WTC11 (cell line): ENCODE measurements at regions not wholly inside any gene's neighbourhood (a gene's known extent, or its start where the extent isn't known, plus 50 kb on each side); places are given as distances from the start of the nearest gene placed in this dataset.

Experiments used
- ATAC-seq: fragments of 200-7000 bp; cut with Tn5 transposase; 2 replicates; pipeline ENCODE4 v1.10.0; 2021; ENCODE audit warnings: mild to moderate bottlenecking, moderate library complexity
- CTCF ChIA-PET: fragments of 300-600 bp; sonication (Branson Sonifier 250); formaldehyde crosslinking; loops from one replicate; lab custom pipeline; 2021; ENCODE audit warnings: antibody characterized with exemption; lab: Charles Lee
- POLR2A ChIA-PET: fragments of 350-600 bp; sonication (Branson Sonifier 250); formaldehyde crosslinking; loops from one replicate; lab custom pipeline; 2021; ENCODE audit warnings: antibody characterized with exemption; lab: Charles Lee
- DNase-seq: peaks from one replicate; pipeline ENCODE4 v3.0.0; 2021; ENCODE audit warnings: low spot score
- H3K27ac Mint-ChIP-seq: 2 replicates; pipeline ENCODE4 v1.8.0; 2021; ENCODE audit warnings: mixed read lengths
- H3K27me3 Mint-ChIP-seq: 2 replicates; pipeline ENCODE4 v1.8.0; 2021; ENCODE audit warnings: low read depth, mild to moderate bottlenecking, moderate library complexity, mixed read lengths
- H3K36me3 Mint-ChIP-seq: 2 replicates; pipeline ENCODE4 v1.8.0; 2021; ENCODE audit warnings: mixed read lengths
- H3K4me1 Mint-ChIP-seq: 2 replicates; pipeline ENCODE4 v1.8.0; 2022; ENCODE audit warnings: mixed read lengths
- H3K4me3 Mint-ChIP-seq: 2 replicates; pipeline ENCODE4 v1.8.0; 2021; ENCODE audit warnings: mild to moderate bottlenecking, moderate library complexity, mixed read lengths
- H3K9me3 Mint-ChIP-seq: 2 replicates; pipeline ENCODE4 v1.8.0; 2021; ENCODE audit warnings: mixed read lengths
- CREB1 ChIP-seq: sonication (generic); formaldehyde crosslinking; IDR thresholded peaks from 2 replicates; pipeline ENCODE4 v1.8.0; 2023; ENCODE audit warnings: mild to moderate bottlenecking, missing genetic modification reagents
- JAZF1 ChIP-seq: fragments of 250-450 bp; sonication (Bioruptor Pico); IDR thresholded peaks from 2 replicates; pipeline ENCODE4 v1.9.0; 2021; ENCODE audit warnings: moderate library complexity, mild to moderate bottlenecking, inconsistent platforms
- NR2C2 ChIP-seq: sonication (generic); formaldehyde crosslinking; IDR thresholded peaks from 2 replicates; pipeline ENCODE4 v1.8.0; 2022; ENCODE audit warnings: mild to moderate bottlenecking, missing genetic modification reagents
- RORB ChIP-seq: fragments of 250-450 bp; sonication (Bioruptor Pico); IDR thresholded peaks from 2 replicates; pipeline ENCODE4 v1.9.0; 2021; ENCODE audit warnings: mild to moderate bottlenecking
- ZNF263 ChIP-seq: sonication (generic); formaldehyde crosslinking; IDR thresholded peaks from 2 replicates; pipeline ENCODE4 v1.8.1; 2022; ENCODE audit warnings: low read depth, mild to moderate bottlenecking, moderate library complexity, missing genetic modification reagents
- ZNF671 ChIP-seq: fragments of 250-450 bp; sonication (Bioruptor Pico); IDR thresholded peaks from 2 replicates; pipeline ENCODE4 v1.8.0; 2021; ENCODE audit warnings: mild to moderate bottlenecking
- TF ChIP-seq, protein P1 (sequence below): fragments of 250-450 bp; sonication (Bioruptor Pico); IDR thresholded peaks from 2 replicates; pipeline ENCODE4 v1.9.0; 2021; ENCODE audit warnings: mild to moderate bottlenecking
- TF ChIP-seq, protein P2 (sequence below): sonication (generic); formaldehyde crosslinking; IDR thresholded peaks from 2 replicates; pipeline ENCODE4 v1.8.1; 2023; ENCODE audit warnings: mild to moderate bottlenecking, moderate library complexity, missing genetic modification reagents
- TF ChIP-seq, protein P3 (sequence below): fragments of 250-450 bp; sonication (Bioruptor Pico); IDR thresholded peaks from 2 replicates; pipeline ENCODE4 v1.9.0; 2021; ENCODE audit warnings: mild to moderate bottlenecking, borderline replicate concordance
- TF ChIP-seq, protein P4 (sequence below): sonication (generic); formaldehyde crosslinking; conservative IDR thresholded peaks from 2 replicates; pipeline ENCODE4 v1.8.1; 2023; ENCODE audit warnings: mild to moderate bottlenecking, low read depth, missing genetic modification reagents, moderate library complexity
- TF ChIP-seq, protein P5 (sequence below): fragments of 250-450 bp; sonication (Bioruptor Pico); IDR thresholded peaks from 2 replicates; pipeline ENCODE4 v1.9.0; 2021; ENCODE audit warnings: moderate library complexity, mild to moderate bottlenecking, inconsistent platforms, borderline replicate concordance
- TF ChIP-seq, protein P6 (sequence below): sonication (generic); formaldehyde crosslinking; IDR thresholded peaks from 2 replicates; pipeline ENCODE4 v1.8.1; 2022; ENCODE audit warnings: mild to moderate bottlenecking, moderate library complexity, missing genetic modification reagents

DNA sequence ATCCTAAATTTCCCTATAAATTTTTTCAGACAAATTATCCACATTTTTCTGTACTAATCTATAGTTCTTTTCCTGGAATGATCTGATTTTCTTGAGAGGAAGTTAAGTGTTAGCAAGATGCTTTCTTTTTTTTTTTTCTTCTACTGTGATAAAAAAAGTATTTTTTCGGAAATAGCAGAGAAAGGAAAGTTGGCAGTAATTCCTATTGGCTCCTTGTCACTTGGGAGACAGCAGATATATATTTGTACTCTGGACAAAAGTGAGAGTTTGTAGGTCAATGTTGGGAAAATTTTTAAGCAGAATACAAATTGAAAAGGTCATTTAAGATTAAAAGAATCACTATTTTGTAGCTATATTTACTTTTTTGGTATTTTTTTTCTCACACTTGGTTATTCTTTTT is 635.7 kb upstream of the NRXN1 start:
- Mint-ChIP-seq H3K36me3 (peaks cover 11% of the 10 kb centered on the region), H3K27ac (no peak overlapping the region), H3K4me3 (no peak overlapping the region), H3K4me1 (peaks cover 11% of the 10 kb centered on the region), H3K9me3 (peaks cover 12% of the 10 kb centered on the region), H3K27me3 (peaks cover 5% of the 10 kb centered on the region; the same call in 1 of the 2 replicates)
- no peak for ATAC-seq
- no peak for DNase-seq
- ChIA-PET CTCF (no interaction called here), POLR2A (no interaction called here)
- TF ChIP-seq, protein P1, sequence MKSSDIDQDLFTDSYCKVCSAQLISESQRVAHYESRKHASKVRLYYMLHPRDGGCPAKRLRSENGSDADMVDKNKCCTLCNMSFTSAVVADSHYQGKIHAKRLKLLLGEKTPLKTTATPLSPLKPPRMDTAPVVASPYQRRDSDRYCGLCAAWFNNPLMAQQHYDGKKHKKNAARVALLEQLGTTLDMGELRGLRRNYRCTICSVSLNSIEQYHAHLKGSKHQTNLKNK: no peak
- no peak for TF ChIP-seq ZNF263 (CRISPR knock-in tag)
- no peak for TF ChIP-seq RORB (CRISPR knock-in tag)
- TF ChIP-seq, protein P2, sequence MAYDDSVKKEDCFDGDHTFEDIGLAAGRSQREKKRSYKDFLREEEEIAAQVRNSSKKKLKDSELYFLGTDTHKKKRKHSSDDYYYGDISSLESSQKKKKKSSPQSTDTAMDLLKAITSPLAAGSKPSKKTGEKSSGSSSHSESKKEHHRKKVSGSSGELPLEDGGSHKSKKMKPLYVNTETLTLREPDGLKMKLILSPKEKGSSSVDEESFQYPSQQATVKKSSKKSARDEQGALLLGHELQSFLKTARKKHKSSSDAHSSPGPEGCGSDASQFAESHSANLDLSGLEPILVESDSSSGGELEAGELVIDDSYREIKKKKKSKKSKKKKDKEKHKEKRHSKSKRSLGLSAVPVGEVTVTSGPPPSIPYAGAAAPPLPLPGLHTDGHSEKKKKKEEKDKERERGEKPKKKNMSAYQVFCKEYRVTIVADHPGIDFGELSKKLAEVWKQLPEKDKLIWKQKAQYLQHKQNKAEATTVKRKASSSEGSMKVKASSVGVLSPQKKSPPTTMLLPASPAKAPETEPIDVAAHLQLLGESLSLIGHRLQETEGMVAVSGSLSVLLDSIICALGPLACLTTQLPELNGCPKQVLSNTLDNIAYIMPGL: no peak
- no peak for TF ChIP-seq ZNF671
- TF ChIP-seq, protein P3, sequence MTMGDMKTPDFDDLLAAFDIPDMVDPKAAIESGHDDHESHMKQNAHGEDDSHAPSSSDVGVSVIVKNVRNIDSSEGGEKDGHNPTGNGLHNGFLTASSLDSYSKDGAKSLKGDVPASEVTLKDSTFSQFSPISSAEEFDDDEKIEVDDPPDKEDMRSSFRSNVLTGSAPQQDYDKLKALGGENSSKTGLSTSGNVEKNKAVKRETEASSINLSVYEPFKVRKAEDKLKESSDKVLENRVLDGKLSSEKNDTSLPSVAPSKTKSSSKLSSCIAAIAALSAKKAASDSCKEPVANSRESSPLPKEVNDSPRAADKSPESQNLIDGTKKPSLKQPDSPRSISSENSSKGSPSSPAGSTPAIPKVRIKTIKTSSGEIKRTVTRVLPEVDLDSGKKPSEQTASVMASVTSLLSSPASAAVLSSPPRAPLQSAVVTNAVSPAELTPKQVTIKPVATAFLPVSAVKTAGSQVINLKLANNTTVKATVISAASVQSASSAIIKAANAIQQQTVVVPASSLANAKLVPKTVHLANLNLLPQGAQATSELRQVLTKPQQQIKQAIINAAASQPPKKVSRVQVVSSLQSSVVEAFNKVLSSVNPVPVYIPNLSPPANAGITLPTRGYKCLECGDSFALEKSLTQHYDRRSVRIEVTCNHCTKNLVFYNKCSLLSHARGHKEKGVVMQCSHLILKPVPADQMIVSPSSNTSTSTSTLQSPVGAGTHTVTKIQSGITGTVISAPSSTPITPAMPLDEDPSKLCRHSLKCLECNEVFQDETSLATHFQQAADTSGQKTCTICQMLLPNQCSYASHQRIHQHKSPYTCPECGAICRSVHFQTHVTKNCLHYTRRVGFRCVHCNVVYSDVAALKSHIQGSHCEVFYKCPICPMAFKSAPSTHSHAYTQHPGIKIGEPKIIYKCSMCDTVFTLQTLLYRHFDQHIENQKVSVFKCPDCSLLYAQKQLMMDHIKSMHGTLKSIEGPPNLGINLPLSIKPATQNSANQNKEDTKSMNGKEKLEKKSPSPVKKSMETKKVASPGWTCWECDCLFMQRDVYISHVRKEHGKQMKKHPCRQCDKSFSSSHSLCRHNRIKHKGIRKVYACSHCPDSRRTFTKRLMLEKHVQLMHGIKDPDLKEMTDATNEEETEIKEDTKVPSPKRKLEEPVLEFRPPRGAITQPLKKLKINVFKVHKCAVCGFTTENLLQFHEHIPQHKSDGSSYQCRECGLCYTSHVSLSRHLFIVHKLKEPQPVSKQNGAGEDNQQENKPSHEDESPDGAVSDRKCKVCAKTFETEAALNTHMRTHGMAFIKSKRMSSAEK (CRISPR knock-in tag): no peak
- TF ChIP-seq NR2C2 (CRISPR knock-in tag): no peak
- TF ChIP-seq, protein P4, sequence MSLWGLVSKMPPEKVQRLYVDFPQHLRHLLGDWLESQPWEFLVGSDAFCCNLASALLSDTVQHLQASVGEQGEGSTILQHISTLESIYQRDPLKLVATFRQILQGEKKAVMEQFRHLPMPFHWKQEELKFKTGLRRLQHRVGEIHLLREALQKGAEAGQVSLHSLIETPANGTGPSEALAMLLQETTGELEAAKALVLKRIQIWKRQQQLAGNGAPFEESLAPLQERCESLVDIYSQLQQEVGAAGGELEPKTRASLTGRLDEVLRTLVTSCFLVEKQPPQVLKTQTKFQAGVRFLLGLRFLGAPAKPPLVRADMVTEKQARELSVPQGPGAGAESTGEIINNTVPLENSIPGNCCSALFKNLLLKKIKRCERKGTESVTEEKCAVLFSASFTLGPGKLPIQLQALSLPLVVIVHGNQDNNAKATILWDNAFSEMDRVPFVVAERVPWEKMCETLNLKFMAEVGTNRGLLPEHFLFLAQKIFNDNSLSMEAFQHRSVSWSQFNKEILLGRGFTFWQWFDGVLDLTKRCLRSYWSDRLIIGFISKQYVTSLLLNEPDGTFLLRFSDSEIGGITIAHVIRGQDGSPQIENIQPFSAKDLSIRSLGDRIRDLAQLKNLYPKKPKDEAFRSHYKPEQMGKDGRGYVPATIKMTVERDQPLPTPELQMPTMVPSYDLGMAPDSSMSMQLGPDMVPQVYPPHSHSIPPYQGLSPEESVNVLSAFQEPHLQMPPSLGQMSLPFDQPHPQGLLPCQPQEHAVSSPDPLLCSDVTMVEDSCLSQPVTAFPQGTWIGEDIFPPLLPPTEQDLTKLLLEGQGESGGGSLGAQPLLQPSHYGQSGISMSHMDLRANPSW (CRISPR knock-in tag): no peak
- TF ChIP-seq, protein P5, sequence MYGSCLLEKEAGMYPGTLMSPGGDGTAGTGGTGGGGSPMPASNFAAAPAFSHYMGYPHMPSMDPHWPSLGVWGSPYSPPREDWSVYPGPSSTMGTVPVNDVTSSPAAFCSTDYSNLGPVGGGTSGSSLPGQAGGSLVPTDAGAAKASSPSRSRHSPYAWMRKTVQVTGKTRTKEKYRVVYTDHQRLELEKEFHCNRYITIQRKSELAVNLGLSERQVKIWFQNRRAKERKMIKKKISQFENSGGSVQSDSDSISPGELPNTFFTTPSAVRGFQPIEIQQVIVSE (CRISPR knock-in tag): no peak
- TF ChIP-seq, protein P6, sequence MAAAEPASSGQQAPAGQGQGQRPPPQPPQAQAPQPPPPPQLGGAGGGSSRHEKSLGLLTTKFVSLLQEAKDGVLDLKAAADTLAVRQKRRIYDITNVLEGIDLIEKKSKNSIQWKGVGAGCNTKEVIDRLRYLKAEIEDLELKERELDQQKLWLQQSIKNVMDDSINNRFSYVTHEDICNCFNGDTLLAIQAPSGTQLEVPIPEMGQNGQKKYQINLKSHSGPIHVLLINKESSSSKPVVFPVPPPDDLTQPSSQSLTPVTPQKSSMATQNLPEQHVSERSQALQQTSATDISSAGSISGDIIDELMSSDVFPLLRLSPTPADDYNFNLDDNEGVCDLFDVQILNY (CRISPR knock-in tag): no peak

DNA sequence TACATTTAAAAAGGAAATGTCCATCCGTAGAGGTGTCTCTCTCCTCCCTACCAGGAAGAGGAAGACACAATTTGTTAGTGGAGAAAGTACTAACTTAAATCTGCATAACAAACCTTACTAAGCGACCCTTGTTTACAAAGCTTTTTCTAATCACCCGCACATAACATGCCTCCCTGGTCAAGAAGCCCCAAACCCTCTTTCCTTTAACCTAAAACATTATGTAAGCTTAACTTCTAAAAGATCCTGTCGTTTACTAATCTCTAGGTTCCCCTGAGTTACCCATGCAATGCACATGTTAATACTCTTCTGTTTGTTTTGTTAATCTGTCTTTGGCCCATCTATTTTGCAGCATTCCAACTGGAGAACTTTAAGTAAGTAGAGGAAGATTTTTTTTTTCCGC is 630.3 kb upstream of the NRXN1 start:
- ChIA-PET POLR2A (no interaction called here), CTCF (no interaction called here)

More for the DNA sequence above, 630.3 kb upstream of the NRXN1 start:
- Mint-ChIP-seq H3K27ac (peak overlapping the region; percentile 71), H3K4me3 (peak overlapping the region; percentile 18; the same call in 1 of the 2 replicates)
- no peak for DNase-seq
- TF ChIP-seq, protein P1: peak; percentile 32; the same call in 1 of the 2 replicates
- no peak for TF ChIP-seq JAZF1 (CRISPR knock-in tag)
- TF ChIP-seq CREB1 (CRISPR knock-in tag): no peak
- TF ChIP-seq, all 79 proteins: peak for 1
- ATAC-seq: peak; percentile 87
- Mint-ChIP-seq H3K36me3 (peaks cover 11% of the 10 kb centered on the region), H3K27me3 (peaks cover 13% of the 10 kb centered on the region), H3K9me3 (peaks cover 12% of the 10 kb centered on the region), H3K4me1 (peaks cover 36% of the 10 kb centered on the region)
